ENCODE measurements at regions not wholly inside any gene's neighbourhood (a gene's known extent, or its start where the extent isn't known, plus 50 kb on each side); places are given as distances from the start of the nearest gene placed in this dataset.

DNA sequence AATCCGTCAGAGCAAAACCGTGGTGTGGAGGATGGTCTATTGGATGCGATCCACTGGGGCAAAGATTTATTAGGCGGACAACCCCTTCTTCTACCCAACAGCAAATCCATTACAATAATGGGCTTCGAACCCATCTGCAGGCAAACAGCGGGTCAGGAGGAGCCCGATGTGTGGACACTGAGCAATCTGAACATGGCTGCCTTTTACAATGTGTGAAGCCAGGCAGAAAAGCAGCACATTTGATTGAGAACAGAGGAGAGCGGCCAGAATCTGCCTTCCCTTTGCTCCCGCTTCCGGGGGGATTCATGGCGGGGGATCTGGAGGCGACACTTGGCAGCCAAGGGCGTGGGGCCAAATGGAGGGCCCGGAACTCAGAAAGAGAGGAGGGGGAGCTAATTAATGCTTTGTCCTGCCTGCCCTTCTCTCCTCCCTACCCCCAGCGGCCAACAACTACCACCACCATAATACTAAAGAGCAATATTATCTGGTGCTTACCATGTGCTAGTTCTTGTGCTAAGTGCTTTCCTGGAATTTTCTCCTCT, 133.0 kb downstream of the EMX2 start:
- no peaks in the 10 kb centered on the region for H3K36me3 ChIP-seq (ENCODE audit: control insufficient read depth in 2 of 2, extremely low read depth in 1 of 2, insufficient read depth in 2 of 2, low read length in 2 of 2)
- CTCF ChIA-PET = no interaction called here
- no peak for TF ChIP-seq POLR2AphosphoS5 (IDR thresholded peaks at IDR 0.05; ENCODE audit: insufficient read depth, low read depth, low read length)
- TF ChIP-seq JUN (IDR thresholded peaks at IDR 0.05; ENCODE audit: borderline replicate concordance, insufficient read depth, insufficient read length, low read depth) = no peak
- TF ChIP-seq MYC (IDR thresholded peaks at IDR 0.05; ENCODE audit: low read depth, low read length) = no peak
- no peak for TF ChIP-seq POLR2A (IDR thresholded peaks at IDR 0.05; ENCODE audit: low read depth, low read length)
- no peak for TF ChIP-seq FOS (IDR thresholded peaks at IDR 0.05; ENCODE audit: borderline replicate concordance, insufficient read depth, low read length)
- TF ChIP-seq, protein P1, sequence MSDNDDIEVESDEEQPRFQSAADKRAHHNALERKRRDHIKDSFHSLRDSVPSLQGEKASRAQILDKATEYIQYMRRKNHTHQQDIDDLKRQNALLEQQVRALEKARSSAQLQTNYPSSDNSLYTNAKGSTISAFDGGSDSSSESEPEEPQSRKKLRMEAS (IDR thresholded peaks at IDR 0.05; ENCODE audit: insufficient read depth, insufficient read length) = no peak
- no peak for TF ChIP-seq EZH2 (IDR thresholded peaks at IDR 0.05; ENCODE audit: borderline replicate concordance, low read depth, low read length, severe bottlenecking)
- TF ChIP-seq, protein P2, sequence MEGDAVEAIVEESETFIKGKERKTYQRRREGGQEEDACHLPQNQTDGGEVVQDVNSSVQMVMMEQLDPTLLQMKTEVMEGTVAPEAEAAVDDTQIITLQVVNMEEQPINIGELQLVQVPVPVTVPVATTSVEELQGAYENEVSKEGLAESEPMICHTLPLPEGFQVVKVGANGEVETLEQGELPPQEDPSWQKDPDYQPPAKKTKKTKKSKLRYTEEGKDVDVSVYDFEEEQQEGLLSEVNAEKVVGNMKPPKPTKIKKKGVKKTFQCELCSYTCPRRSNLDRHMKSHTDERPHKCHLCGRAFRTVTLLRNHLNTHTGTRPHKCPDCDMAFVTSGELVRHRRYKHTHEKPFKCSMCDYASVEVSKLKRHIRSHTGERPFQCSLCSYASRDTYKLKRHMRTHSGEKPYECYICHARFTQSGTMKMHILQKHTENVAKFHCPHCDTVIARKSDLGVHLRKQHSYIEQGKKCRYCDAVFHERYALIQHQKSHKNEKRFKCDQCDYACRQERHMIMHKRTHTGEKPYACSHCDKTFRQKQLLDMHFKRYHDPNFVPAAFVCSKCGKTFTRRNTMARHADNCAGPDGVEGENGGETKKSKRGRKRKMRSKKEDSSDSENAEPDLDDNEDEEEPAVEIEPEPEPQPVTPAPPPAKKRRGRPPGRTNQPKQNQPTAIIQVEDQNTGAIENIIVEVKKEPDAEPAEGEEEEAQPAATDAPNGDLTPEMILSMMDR (IDR thresholded peaks at IDR 0.05; ENCODE audit: extremely low read depth in 1 of 2, insufficient read depth in 1 of 2, low read depth in 1 of 2, low read length in 2 of 2) = no peak
- TF ChIP-seq GATA2 (IDR thresholded peaks at IDR 0.05; ENCODE audit: insufficient read depth, insufficient read length, low read depth, low read length) = no peak
- no peaks in the 10 kb centered on the region for H3K9me1 ChIP-seq (replicated peaks; ENCODE audit: control insufficient read depth, extremely low read depth, insufficient read depth, low read length)
- no peak overlapping the region for H3K9ac ChIP-seq (replicated peaks; ENCODE audit: extremely low read depth, insufficient read depth, low read length)
- no peaks in the 10 kb centered on the region for H3K27me3 ChIP-seq (ENCODE audit: control insufficient read depth in 2 of 2, insufficient read depth in 2 of 2, low read length in 2 of 2)
- no TSS peak for BruUV-seq (replicated peaks)
- no peak overlapping the region for H3K27ac ChIP-seq (ENCODE audit: insufficient read depth, low read depth, low read length)
- POLR2A ChIA-PET = no interaction called here
- H3K79me2 ChIP-seq (ENCODE audit: control insufficient read depth, insufficient read depth, low read length) = no peaks in the 10 kb centered on the region
- dilution Hi-C loops (cut with MboI; ENCODE audit: extremely low pct_ligation_motif_present, low sequenced_read_pairs) = no loop called here
- H2AFZ ChIP-seq (ENCODE audit: low read depth, low read length) = no peak overlapping the region
- no peaks in the 10 kb centered on the region for H3K9me3 ChIP-seq (replicated peaks; ENCODE audit: control insufficient read depth, insufficient read depth, low read length)
- H3K4me3 ChIP-seq (replicated peaks in 1 of 3; ENCODE audit: insufficient read depth in 1 of 3, low read depth in 1 of 3, low read length in 3 of 3) = no peak overlapping the region
- no peak for DNase-seq (ENCODE audit: low read depth, low spot score)
- no peak overlapping the region for H3K4me2 ChIP-seq (ENCODE audit: insufficient read depth, low read length)
- FAIRE-seq = no peak
- intact Hi-C loops (cut with micrococcal nuclease) = no loop called here
- H4K20me1 ChIP-seq (replicated peaks; ENCODE audit: control insufficient read depth, extremely low read depth, insufficient read depth, low read length) = no peaks in the 10 kb centered on the region
- no peaks in the 10 kb centered on the region for H3K4me1 ChIP-seq (ENCODE audit: control insufficient read depth, extremely low read depth, insufficient read depth, low read length)

Measured in endothelial cell of umbilical vein (primary cell).